KBM-7 (cell line): ENCODE measurements at regions not wholly inside any gene's neighbourhood (a gene's known extent, or its start where the extent isn't known, plus 50 kb on each side); places are given as distances from the start of the nearest gene placed in this dataset.

Experiments used
- DNase-seq: peaks from one replicate; pipeline ENCODE4 v3.0.0-alpha.2; 2015
- in situ Hi-C: fragments of 300-500 bp; cut with MboI; formaldehyde crosslinking; loops from 2 replicates; pipeline ENCODE4 v1.14.3; 2020; ENCODE audit warnings: low sequenced_read_pairs, low pct_unique_long_range_greater_than_20kb, mixed read lengths

DNA sequence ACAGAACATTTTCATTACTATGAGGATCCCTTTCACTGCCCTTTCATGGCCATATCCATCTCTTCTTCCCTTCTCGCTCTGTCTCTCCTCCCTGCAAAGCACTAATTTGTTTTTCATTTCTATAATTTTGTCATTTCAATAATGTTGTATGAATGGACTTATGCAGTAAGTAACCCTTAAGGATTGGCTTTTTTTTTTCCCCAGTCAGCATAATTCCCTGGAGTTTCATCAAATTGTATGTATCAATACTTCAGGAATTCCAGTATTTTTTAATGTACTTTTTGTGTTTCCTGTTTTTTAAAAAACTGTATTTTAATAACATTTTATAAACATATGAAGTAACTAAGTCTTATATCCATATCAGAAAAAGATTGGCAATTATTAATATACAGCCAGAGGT is 1016.0 kb upstream of the SEMA6D start:
- no peak for DNase-seq
- in situ Hi-C loops, result no loop called here

DNA sequence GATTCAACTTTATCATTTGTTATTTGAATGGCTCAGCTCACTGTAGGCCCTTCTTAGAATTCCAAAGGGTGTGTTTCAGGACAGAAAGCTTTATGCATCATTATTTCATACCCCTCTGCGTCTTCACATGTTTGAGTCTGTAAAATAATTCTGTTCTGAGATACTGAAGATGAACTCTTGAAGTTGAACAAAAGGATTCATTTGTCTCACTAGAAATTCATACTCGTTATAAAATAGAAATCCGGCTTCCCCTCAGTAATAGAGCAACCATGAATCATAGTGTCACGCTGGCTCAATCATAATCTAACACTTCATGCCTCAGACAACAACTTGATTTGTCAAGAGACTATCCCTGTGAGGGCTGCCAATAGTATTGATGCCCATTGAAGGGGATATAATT is 1015.4 kb upstream of the SEMA6D start:
- in situ Hi-C loops, result no loop called here
- no peak for DNase-seq

DNA sequence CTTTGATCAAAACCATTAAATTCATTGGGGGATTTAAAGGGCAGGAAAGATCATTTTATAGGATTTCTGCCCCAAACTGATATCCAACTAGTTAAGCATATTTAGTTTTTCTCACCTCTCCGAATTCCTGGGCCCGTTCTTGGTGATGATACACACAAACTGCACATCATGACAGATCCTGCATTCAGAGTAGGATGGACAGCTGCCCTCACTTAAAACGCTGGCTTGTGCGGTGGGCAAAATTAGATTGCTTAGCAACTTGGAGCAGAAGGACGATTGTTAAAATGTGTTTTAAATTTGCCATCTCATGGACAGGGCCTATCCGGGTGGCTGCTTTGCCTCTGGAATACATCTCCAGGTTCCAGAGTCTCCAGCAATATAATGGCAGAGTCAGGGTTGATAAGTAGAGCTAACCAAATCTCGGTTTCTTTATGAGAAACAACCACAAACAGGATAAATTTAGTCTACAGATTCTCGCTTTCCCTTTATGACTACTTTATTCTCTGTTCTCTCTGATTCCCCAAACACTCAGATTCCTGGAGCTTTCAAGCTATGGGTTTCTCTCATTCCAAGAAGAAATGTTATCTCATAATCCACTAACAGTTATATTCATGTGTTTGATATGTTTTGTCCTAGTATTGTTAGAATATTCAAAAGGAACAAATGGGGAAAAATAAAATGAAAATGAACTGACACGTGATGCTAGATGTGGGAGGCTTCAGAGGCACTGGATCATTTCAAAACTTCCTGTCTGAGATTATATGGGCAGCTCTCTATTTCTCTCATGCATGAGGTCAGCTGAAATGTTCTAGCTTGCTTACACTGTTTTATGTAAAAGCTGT is 1014.1 kb upstream of the SEMA6D start:
- in situ Hi-C loops, result no loop called here
- DNase-seq, result no peak

DNA sequence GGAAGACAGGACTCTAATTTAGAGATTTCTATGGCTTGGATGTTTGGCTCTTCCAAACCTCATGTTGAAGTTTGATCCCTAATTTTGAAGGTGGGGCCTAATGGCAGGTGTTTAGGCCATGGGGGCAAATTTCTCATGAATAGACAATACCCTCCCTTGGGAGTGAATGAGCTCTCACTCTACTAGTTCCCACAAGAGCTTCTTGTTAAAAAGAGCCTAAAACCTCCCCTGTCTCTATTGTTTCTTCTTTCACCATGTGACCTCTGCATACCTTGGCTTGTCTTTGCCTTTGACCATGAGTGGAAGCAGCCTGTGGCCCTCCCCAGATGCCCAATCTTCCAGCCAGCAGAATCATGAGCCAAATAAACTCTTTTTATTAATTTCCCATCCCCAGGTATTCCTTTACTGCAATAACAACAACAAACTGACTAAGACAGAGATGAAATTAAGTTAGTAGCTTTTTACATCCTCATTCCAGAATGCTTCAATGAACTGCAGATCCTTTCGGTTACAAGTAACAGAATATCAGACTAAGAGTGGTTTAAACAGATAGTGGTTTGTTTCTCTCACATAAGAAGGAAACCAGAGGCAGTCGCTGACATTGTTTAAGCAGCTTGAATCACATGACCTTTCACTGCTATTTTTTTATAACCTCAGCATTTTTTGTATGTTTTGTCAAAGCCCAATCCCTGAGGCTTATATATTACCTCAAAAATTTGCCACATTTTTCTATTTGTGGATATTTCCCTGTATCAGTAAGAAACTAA is 1013.3 kb upstream of the SEMA6D start:
- no peak for DNase-seq
- in situ Hi-C loops, result no loop called here

DNA sequence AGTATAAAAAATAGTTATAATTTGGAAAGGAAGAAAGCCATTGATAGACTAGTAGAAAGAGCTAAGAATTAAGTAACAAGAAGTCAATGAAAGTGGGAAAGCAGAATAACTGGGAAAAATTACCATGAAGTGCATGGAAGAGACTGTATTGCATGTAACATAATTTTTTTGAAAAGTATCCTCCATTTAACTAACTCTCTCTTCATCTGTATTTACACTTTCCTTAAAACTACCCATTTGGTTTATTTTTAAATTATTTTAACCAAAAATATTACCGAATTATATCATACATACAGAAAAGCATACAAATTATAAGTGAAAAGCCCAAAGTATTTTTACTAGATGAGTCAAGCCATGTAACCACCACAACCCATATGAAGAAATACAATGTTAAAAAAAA is 1009.9 kb upstream of the SEMA6D start:
- no peak for DNase-seq
- in situ Hi-C loops, result no loop called here

DNA sequence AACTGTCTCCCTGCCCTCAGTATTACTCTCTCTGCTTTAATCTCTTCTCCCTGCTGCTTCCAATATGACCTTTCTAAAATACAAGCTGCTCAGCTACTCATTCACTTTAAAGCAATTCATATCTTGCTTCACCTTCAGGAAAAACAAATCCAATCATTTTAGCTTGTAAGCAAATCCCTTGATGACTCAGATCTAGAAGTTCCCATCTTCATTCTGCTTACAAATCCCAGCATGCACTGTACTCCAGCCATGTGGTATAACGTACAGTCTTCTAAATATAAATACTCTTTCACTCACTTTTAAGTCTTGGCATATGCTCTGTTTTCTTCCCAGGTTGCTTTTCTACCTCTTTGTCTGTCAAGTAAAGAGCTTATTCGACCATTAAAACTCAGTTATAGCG is 1009.1 kb upstream of the SEMA6D start:
- in situ Hi-C loops, result no loop called here
- no peak for DNase-seq

DNA sequence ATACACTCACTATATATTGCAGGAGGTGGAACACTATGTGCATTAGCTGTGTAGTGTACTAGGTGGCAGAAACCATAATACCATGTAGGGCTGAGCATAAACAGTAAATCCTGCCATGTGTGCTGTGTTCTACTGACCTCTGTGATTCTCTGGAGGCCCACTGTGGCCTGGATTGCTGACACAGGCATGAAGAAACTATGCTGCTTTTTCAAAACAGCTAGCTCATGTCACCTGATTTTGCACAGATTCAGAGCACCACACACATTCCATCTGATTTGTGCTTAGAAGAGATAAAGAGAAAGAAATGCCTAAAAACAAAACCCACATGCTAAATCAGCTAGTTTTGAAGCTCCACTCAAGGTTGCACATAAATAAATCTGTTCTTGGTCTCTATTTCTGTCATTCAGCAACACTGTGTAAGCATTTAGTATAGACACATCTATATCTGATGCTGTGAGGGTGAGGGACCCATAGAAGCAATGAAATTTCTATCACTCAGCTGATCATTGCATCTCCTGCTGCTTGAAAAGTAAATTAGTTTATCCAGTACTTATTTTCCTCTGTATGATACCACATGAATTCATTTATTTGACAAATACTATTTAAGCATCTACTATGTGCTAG is 1007.7 kb upstream of the SEMA6D start:
- no peak for DNase-seq
- in situ Hi-C loops, result no loop called here

DNA sequence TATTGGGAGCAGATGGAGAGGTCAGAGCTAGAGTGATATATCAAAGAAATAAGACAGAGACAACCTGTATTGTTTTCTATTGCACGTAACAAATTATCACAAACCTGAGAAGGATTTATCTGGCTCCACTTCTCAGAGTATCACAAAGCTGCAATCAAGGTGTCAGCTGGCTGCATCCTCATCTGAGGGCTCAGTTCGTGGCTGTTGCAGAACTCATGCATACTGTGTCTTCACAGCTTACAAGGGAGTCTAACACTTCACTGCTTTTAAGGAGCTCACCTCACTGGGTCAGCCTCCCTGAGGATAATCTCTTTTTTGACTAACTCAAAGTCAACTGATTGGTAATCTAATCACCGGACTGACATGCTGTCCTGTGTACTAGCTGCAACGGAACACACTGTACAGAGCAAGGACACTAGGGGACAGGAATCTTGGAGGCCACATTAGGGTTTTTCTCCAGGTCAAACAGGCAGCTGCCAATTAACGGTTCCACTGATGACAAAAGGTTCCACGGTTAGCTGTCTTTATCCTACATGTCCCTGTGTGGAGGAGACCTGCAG is 1006.8 kb upstream of the SEMA6D start:
- DNase-seq, result no peak
- in situ Hi-C loops, result no loop called here

DNA sequence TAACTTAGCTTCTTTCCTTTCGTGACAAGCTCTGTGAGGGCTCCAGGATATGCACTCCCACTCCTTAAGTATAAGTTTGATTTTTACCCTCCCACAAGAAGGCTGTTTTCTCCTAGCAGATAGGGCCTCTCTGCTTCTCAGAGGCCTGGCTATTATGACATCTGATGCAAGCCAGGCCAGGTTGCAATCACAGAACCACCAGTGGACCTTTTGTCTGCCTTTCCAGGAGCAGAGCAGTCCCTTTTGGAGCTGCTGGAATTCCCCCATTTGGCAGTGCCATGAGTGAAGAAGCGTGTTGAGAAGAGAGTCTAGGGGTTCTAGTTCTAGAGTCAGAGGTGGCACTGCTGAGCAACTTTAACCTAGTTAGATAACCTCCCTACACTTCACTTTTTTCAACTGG is 1004.3 kb upstream of the SEMA6D start:
- DNase-seq, result no peak
- in situ Hi-C loops, result no loop called here

DNA sequence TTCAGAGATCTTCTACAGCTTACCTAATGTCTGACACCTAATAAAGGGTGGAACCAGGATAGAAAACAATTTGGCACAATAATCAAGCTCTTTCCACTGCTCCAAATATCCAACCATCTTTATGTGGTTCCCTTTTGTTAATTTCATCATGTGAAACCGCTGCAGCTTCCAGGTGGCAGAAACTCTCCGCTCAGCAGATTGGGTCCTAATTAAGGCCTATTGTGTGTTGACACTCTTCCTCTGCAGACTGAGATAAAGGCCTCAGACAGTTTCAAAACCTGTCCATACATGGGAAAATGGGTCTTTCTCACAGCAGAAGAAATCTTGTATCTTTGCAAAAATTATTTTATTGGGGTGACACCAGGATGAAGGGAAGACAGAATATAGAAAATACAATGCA is 1002.4 kb upstream of the SEMA6D start:
- in situ Hi-C loops, result no loop called here

DNA sequence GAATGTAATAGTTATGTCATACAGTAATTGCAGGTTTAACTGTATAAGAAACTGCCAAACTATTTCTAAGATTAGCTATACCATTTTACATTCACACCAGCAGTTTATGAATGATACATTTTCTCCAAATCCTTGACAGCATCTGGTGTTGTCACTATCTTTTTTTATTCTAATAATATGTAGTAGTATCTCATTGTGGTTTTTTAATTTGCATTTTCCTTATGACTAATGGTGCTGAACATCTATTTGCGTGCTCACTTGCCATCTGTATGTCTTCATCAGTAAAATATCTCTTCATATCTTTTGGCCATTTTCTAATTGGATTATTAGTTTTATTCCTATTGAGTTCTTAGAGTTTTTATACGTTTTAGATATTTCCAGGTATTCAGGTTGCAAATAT is 994.0 kb upstream of the SEMA6D start:
- in situ Hi-C loops, result no loop called here
- no peak for DNase-seq

More for the DNA sequence above, 1002.4 kb upstream of the SEMA6D start:
- no peak for DNase-seq

DNA sequence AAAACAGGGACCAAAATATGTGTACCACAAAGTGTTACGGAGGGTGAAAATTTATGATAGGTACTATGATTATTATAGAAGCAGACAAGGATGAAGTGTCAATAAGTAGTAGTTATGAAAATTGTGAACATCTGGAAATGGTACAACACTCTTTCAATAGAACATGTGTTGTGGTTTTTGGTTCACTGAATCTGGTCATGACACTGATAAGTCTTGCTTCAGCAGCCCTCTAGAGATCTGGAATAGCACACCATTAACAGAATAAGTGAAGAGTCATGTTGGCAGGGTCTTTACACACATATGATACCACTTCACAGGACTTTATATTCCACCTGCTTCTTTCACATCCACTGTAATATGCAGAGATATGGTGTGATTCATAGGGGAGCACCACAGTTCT is 985.2 kb upstream of the SEMA6D start:
- in situ Hi-C loops, result no loop called here

DNA sequence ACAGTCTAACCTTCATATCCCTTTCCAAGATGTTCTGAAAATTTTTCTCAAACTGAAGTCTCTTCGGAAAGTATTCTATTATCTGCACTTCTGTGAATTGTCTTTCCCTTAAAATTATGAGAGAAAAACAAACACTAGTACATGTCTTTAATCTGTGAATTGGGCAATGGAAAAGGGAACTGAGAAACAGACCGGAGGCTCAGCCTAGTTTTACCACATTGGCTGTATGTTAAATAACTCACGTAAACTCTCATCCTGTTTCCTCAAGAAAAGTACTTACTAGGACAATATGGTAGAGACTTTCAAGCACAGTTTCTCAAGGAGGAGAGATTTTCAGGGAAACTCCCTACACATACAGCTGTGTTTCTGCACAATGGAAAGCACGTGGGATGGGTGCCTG is 982.2 kb upstream of the SEMA6D start:
- in situ Hi-C loops, result no loop called here
- DNase-seq, result no peak

More for the DNA sequence above, 985.2 kb upstream of the SEMA6D start:
- DNase-seq, result no peak

DNA sequence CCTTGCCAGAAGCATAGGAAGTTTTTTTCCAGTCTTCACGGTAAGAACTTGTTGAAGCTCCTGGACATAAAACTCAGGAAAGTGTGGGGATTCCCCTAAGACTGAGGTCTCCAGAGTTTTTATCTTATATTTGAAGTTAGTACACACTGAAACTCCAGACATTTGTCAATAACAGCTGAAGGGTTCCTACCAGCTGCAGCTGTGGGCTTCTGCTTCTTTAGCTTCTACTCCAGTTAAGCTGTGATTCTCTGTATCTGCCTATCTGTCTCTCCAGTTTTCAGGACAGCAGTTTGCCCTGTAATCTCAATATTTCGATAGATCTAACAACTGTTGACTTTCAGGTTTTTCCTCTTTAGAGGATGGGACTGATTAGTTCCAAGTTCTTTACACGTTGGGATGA is 966.0 kb upstream of the SEMA6D start:
- no peak for DNase-seq
- in situ Hi-C loops, result no loop called here

DNA sequence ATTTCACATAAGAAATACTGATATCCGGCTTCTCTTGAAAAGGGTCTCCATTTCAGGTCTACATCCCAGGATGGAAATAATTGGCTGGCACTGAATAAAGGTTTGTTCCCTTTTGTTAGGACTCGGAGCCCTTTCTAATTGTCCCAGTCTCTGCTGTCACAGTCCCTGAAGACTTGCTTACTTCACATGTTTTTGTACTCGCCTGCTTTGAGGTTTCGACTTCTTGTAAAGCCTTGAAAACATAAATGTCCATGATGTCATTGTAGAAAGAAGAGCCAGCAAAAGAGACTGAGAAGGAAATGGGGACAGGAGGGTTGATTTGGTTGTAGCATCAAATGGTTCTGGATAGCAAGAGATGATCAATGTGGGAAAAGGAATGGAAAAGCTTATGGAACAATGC is 963.4 kb upstream of the SEMA6D start:
- no peak for DNase-seq

DNA sequence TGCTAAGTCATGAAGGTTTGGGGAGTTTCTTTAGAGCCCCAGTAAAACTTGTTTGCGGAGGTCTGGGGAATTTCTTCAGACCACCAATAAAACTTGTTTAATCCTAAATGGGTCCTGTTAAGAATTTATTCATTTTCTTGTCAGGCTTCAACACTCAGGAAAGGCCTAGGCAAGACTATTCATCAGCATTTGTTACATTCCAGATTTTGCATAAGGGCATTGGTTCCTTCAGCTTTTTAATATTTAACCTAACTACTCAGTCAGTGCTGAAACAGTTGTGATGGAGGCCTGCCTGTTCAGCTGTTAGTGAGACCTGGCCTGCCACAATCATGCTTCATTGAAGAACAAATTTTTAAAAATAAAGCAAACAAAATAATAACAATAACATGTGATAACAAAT is 954.2 kb upstream of the SEMA6D start:
- in situ Hi-C loops, result no loop called here
- DNase-seq, result no peak

More for the DNA sequence above, 963.4 kb upstream of the SEMA6D start:
- in situ Hi-C loops, result no loop called here

DNA sequence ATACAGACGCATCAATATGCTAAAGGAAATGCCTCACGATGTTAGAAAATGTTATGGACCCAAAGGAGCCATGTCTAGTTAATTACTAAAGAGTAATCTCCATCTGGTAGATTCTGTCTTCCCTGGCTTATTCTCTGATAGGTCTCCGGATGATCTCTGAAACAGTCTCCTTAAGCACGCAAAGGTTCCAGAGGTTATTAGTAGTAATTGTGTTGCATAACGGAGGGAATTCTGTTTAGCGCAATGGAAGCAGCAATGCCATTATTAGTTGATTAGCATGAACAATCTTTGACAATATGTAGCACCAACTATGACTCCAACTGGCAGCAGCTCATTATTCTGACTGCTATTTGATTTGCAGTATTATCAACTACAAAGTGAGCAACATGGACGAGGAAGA is 952.5 kb upstream of the SEMA6D start:
- no peak for DNase-seq
- in situ Hi-C loops, result no loop called here

DNA sequence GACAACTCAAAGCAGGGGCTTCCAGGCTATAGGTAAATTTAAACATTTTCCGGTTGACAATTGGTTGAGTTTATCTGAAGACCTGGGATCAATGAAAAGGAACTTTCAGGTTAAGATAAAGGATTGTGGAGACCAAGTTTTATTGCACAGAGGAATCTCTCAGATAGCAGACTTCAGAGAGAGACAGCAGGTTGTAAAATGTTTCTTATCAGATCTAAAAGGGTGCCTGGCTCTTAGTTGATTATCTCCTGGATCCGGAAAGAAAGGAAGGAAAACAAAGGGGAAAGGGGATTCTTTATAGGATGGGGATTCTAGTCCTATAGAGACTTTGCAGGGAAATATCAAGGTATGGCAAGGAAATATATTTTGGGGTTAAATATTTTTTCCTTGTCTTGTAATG is 951.3 kb upstream of the SEMA6D start:
- in situ Hi-C loops, result no loop called here
- DNase-seq, result no peak

DNA sequence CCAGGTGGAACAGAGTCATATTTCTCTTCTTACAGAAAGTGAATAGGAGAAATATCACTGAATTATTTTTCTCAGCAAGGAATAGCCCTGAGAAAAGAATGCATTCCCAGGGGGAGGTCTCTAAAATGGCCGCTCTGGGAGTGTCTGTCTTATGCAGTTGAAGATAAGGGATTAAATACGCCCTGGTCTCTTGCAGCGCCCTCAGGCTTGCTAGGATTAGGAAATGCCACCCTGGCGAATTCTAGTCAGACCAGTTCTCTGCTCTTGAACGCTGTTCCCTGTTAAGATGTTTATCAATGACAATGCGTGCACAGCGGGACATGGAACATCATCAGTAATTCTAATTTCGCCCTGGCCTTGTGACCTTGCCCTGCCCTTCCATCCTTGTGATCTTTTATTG is 949.0 kb upstream of the SEMA6D start:
- in situ Hi-C loops, result no loop called here
- no peak for DNase-seq

DNA sequence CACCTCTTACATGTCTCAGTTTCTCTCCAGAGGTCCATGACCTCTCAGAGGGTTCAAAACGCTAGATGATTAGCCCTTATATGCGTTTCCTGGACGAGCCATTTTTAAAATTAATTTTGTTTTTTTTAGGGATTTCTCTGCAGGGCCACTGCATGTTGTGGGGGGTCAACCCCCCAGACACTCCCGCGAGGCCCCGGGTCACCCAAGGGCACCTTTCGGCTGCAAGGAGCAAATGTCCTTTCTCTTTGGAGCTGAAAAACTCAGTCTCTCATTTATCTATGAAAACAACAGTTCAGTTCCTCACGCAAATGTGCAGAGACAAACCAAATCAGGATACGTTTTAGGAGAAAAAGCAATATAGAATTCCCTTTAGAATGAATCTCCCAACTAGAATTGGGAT is 944.3 kb upstream of the SEMA6D start:
- DNase-seq, result no peak
- in situ Hi-C loops, result no loop called here
